ENCODE measurements at regions not wholly inside any gene's neighbourhood (a gene's known extent, or its start where the extent isn't known, plus 50 kb on each side); places are given as distances from the start of the nearest gene placed in this dataset.

DNA sequence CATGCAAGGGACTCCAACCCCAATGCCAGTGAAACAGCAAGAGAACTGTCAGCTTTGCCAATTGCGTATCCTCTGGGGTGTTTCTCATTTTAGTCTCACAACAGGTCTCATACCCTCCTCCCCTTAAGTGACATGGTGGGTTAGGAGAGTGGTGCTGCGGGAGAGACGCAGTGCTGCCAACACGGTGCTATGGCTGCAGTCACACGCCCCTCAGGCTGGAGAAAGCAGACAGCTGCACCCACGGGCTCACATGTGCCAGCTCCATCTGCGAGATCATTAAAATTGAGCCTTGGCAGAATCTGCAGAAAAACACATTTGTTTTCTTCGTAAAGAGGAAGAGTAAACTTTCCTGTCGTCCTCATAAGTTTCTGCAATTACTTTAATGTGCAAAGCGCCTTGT lies 114.7 kb downstream of the ANKRD60 start:
- TF ChIP-seq, protein P1, sequence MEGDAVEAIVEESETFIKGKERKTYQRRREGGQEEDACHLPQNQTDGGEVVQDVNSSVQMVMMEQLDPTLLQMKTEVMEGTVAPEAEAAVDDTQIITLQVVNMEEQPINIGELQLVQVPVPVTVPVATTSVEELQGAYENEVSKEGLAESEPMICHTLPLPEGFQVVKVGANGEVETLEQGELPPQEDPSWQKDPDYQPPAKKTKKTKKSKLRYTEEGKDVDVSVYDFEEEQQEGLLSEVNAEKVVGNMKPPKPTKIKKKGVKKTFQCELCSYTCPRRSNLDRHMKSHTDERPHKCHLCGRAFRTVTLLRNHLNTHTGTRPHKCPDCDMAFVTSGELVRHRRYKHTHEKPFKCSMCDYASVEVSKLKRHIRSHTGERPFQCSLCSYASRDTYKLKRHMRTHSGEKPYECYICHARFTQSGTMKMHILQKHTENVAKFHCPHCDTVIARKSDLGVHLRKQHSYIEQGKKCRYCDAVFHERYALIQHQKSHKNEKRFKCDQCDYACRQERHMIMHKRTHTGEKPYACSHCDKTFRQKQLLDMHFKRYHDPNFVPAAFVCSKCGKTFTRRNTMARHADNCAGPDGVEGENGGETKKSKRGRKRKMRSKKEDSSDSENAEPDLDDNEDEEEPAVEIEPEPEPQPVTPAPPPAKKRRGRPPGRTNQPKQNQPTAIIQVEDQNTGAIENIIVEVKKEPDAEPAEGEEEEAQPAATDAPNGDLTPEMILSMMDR (IDR thresholded peaks at IDR 0.05; ENCODE audit: low read depth, low read length), result no peak
- no peak for TF ChIP-seq EZH2phosphoT487 (IDR thresholded peaks at IDR 0.05; ENCODE audit: low read depth)
- Histone ChIP-seq H3K9me3 (ENCODE audit: insufficient read depth, low read length) (no peaks in the 10 kb centered on the region; the same call in 1 of the 2 replicates), H3K4me1 (ENCODE audit: low read length) (peaks cover 16% of the 10 kb centered on the region), H3K36me3 (replicated peaks; ENCODE audit: low read depth, low read length) (no peaks in the 10 kb centered on the region), H3K27ac (ENCODE audit: low read length) (no peak overlapping the region), H4K20me1 (ENCODE audit: insufficient read depth, low read length) (no peaks in the 10 kb centered on the region), H2AFZ (ENCODE audit: low read depth, low read length) (no peak overlapping the region), H3K9ac (ENCODE audit: low read length) (no peak overlapping the region), H3K27me3 (ENCODE audit: low read depth, low read length) (peaks cover 56% of the 10 kb centered on the region), H3K4me2 (ENCODE audit: low read length) (no peak overlapping the region), H3K4me3 (ENCODE audit: low read length) (no peak overlapping the region), H3K79me2 (ENCODE audit: low read length) (no peaks in the 10 kb centered on the region)

DNA sequence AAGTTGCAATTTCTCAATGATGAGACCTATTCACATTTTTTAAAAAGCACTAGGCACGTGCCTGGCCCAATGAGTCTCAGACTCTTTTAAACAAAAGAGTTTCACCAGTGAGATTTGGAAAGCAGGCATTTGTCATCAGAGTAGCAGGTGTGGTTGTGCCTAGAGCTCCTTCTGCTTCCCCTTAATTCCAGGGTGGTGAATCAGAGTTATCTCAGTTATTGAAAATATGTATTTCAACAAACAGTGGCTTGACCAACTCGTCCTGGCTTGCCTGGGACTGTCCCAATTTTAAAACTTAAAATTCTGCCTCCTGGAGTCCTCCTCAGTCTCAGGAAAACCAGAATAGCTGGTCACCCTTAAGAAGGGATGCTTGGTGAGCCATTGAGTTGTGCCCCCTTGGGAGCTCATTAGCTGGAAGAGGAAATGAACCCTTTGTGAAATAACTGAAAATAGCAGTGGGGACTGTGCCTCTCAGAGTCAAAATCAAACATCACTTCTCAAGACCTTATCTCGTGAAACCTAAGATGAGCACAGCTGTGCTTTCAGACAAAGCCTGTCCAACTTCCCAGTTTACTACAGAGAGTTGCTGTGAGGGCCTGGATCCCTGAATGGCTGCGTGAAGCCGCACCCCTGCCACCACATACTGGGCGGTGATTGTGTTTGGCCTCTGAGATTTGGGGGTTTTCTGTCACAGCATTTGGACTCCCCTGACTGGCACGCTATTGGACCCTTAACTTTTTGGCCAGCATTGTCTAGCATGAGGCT lies 116.3 kb downstream of the ANKRD60 start:
- peaks cover 59% of the 10 kb centered on the region for H3K27me3 ChIP-seq (ENCODE audit: low read depth, low read length)
- H3K36me3 ChIP-seq (replicated peaks; ENCODE audit: low read depth, low read length), result no peaks in the 10 kb centered on the region
- H2AFZ ChIP-seq (ENCODE audit: low read depth, low read length), result no peak overlapping the region

DNA sequence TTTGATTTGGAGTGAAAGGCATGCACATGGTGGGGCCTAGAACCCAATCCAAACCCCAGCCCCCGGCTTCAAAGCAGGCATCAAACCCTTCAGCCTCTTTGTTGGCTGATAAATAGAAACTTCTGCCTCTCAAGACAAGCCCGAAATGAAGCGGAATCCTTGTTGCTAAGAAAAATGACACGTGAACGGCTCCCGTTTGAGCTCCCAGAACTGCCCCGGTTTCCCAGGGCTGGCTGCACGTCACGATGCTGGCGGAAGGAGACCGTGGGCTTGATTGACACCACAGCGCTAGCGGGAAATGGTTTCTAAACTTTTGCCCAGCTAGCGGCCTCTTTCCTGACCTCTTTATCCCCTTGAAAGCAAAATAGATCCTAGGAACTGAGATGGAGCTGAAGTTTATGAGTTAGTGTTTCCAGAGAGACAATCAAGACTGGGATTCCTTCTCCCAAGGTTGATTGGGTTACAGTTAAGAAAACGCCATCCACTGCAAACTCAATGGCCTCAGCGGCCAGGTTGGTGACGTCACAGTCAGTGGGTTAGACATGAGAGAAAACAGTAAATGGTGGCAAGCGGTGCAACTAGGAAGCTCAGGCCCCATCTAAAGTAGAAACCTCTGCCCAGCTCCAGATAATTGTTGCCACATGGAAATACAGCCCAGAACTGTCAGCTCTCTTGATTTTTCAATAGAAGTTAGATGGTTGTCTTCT lies 117.0 kb downstream of the ANKRD60 start:
- no peaks in the 10 kb centered on the region for H3K36me3 ChIP-seq (replicated peaks; ENCODE audit: low read depth, low read length)
- H3K79me2 ChIP-seq (ENCODE audit: low read length), result no peaks in the 10 kb centered on the region
- H3K4me3 ChIP-seq (ENCODE audit: low read length), result no peak overlapping the region
- no peak overlapping the region for H2AFZ ChIP-seq (ENCODE audit: low read depth, low read length)
- H3K9ac ChIP-seq (ENCODE audit: low read length), result no peak overlapping the region
- H3K27me3 ChIP-seq (ENCODE audit: low read depth, low read length), result peaks cover 59% of the 10 kb centered on the region
- peaks cover 16% of the 10 kb centered on the region for H3K4me1 ChIP-seq (ENCODE audit: low read length)
- H3K4me2 ChIP-seq (ENCODE audit: low read length), result no peak overlapping the region
- H3K9me3 ChIP-seq (ENCODE audit: insufficient read depth, low read length), result no peaks in the 10 kb centered on the region
- no peak for TF ChIP-seq EZH2phosphoT487 (IDR thresholded peaks at IDR 0.05; ENCODE audit: low read depth)
- TF ChIP-seq, protein P1 (IDR thresholded peaks at IDR 0.05; ENCODE audit: low read depth, low read length), result no peak
- no peak overlapping the region for H3K27ac ChIP-seq (ENCODE audit: low read length)
- no peaks in the 10 kb centered on the region for H4K20me1 ChIP-seq (ENCODE audit: insufficient read depth, low read length)

More for the DNA sequence above, 116.3 kb downstream of the ANKRD60 start:
- TF ChIP-seq, protein P1 (IDR thresholded peaks at IDR 0.05; ENCODE audit: low read depth, low read length), result no peak
- TF ChIP-seq EZH2phosphoT487 (IDR thresholded peaks at IDR 0.05; ENCODE audit: low read depth), result no peak
- no peak overlapping the region for H3K9ac ChIP-seq (ENCODE audit: low read length)
- H3K27ac ChIP-seq (ENCODE audit: low read length), result no peak overlapping the region
- peak overlapping the region; percentile 2; the same call in 1 of the 2 replicates for H3K4me2 ChIP-seq (ENCODE audit: low read length)
- no peak overlapping the region for H3K4me3 ChIP-seq (ENCODE audit: low read length)
- peaks cover 16% of the 10 kb centered on the region for H3K4me1 ChIP-seq (ENCODE audit: low read length)
- H3K79me2 ChIP-seq (ENCODE audit: low read length), result no peaks in the 10 kb centered on the region
- no peaks in the 10 kb centered on the region for H4K20me1 ChIP-seq (ENCODE audit: insufficient read depth, low read length)
- no peaks in the 10 kb centered on the region for H3K9me3 ChIP-seq (ENCODE audit: insufficient read depth, low read length)

DNA sequence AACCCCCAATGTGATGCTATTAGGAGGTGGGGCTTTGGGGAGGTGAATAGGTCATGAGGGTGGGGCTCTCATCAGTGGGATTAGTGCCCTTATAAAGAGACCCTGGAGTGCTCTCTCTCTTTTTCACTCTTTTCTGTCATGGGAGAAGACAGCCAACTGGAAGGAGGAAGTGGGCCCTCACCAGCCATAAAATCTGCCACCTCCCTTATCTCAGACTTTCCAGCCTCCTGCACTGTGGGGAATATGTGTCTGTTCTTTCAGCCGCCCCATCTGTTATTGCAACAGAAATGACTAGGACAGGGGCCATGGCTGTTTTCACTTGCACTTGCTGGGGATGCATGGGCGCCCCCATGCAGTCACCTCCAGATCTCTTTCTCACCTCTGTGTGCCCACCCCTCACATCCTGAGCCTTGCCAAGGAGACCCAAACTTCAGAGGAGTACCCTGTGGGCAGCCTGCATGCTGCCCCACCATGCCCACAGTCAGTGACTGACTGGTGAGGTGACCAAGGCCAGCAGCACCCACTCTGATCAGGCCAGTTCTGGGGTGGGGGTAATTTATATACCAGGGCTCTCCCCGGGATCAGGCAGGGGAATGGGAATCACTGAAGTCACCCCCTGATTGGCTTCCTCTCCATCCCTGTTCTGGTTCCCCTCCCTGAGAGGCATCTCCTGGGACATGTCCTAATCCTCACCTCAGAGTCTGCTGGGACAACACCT lies 118.4 kb downstream of the ANKRD60 start:
- Histone ChIP-seq H3K36me3 (replicated peaks; ENCODE audit: low read depth, low read length) (no peaks in the 10 kb centered on the region), H3K4me1 (ENCODE audit: low read length) (peaks cover 16% of the 10 kb centered on the region), H3K4me2 (ENCODE audit: low read length) (no peak overlapping the region), H3K27me3 (ENCODE audit: low read depth, low read length) (peaks cover 57% of the 10 kb centered on the region), H3K9ac (ENCODE audit: low read length) (no peak overlapping the region), H4K20me1 (ENCODE audit: insufficient read depth, low read length) (no peaks in the 10 kb centered on the region), H3K4me3 (ENCODE audit: low read length) (no peak overlapping the region), H3K27ac (ENCODE audit: low read length) (no peak overlapping the region), H3K9me3 (ENCODE audit: insufficient read depth, low read length) (no peaks in the 10 kb centered on the region), H3K79me2 (ENCODE audit: low read length) (no peaks in the 10 kb centered on the region), H2AFZ (ENCODE audit: low read depth, low read length) (no peak overlapping the region)
- no peak for TF ChIP-seq EZH2phosphoT487 (IDR thresholded peaks at IDR 0.05; ENCODE audit: low read depth)
- TF ChIP-seq, protein P1 (IDR thresholded peaks at IDR 0.05; ENCODE audit: low read depth, low read length), result no peak
